Mucosa of descending colon (tissue), 3 donors: ENCODE measurements at regions not wholly inside any gene's neighbourhood (a gene's known extent, or its start where the extent isn't known, plus 50 kb on each side); places are given as distances from the start of the nearest gene placed in this dataset.

Experiments
- ATAC-seq: fragments of 200-7000 bp; cut with Tn5 transposase; one replicate; pipeline ENCODE4 v1.9.1; 2020; ENCODE audit warnings: mild to moderate bottlenecking, moderate library complexity
- DNase-seq, 3 donors: peaks; one replicate each; pipeline ENCODE4 v3.0.0-alpha.2; 2020
- H3K36me3 ChIP-seq: fragments of 200-600 bp; one replicate; pipeline ENCODE4 v1.8.0; 2021; ENCODE audit warnings: low read depth, mild to moderate bottlenecking
- H3K4me1 ChIP-seq: fragments of 200-600 bp; one replicate; pipeline ENCODE4 v1.8.0; 2021; ENCODE audit warnings: low read depth, mild to moderate bottlenecking
- H3K4me3 ChIP-seq: fragments of 200-600 bp; one replicate; pipeline ENCODE4 v1.8.0; 2021; ENCODE audit warnings: mild to moderate bottlenecking
- H3K9me3 ChIP-seq: fragments of 200-600 bp; one replicate; pipeline ENCODE4 v1.8.0; 2021; ENCODE audit warnings: mild to moderate bottlenecking
- intact Hi-C, 2 donors: fragments of 100-400 bp; cut with DNase I in 1 of 2; cut with micrococcal nuclease in 1 of 2; formaldehyde crosslinking; loops; one replicate each; pipeline versions ENCODE4 v1.11.0 to v1.11.1; 2022; cut with DNase I, micrococcal nuclease
- TF ChIP-seq, protein P1 (sequence below): fragments of 200-600 bp; IDR thresholded peaks from one replicate; pipeline ENCODE4 v1.8.0; 2022; ENCODE audit warnings: antibody characterized with exemption, mild to moderate bottlenecking
- donor health status: DM: no; HTN: no; CAD: no; lungs with moderate emphysema.
- donor health status: DM: no; HTN: no; CAD: no.
- donor health status: DM: no; HTN: yes; CAD: no.

DNA sequence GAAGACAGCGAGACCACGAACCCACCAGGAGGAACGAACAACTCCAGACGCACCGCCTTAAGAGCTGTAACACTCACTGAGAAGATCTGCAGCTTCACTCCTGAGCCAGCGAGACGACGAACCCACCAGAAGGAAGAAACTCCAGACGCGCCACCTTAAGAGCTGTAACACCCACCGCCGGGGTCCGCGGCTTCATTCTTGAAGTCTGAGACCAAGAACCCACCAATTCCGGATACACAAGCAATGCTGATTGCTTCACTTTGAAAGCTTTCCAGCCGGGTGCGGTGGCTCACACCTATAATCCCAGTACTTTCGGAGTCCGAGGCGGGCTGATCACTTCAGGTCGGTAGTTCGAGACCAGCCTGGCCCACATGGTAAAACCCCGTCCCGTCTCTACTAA lies 177.2 kb upstream of the MYO3A start:
- no peak overlapping the region for H3K4me3 ChIP-seq
- H3K9me3 ChIP-seq: no peaks in the 10 kb centered on the region
- no peaks in the 10 kb centered on the region for H3K36me3 ChIP-seq
- intact Hi-C loops: no loop called here
- DNase-seq (no peak), ATAC-seq (no peak)
- TF ChIP-seq, protein P1, sequence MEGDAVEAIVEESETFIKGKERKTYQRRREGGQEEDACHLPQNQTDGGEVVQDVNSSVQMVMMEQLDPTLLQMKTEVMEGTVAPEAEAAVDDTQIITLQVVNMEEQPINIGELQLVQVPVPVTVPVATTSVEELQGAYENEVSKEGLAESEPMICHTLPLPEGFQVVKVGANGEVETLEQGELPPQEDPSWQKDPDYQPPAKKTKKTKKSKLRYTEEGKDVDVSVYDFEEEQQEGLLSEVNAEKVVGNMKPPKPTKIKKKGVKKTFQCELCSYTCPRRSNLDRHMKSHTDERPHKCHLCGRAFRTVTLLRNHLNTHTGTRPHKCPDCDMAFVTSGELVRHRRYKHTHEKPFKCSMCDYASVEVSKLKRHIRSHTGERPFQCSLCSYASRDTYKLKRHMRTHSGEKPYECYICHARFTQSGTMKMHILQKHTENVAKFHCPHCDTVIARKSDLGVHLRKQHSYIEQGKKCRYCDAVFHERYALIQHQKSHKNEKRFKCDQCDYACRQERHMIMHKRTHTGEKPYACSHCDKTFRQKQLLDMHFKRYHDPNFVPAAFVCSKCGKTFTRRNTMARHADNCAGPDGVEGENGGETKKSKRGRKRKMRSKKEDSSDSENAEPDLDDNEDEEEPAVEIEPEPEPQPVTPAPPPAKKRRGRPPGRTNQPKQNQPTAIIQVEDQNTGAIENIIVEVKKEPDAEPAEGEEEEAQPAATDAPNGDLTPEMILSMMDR: no peak
- no peaks in the 10 kb centered on the region for H3K4me1 ChIP-seq

DNA sequence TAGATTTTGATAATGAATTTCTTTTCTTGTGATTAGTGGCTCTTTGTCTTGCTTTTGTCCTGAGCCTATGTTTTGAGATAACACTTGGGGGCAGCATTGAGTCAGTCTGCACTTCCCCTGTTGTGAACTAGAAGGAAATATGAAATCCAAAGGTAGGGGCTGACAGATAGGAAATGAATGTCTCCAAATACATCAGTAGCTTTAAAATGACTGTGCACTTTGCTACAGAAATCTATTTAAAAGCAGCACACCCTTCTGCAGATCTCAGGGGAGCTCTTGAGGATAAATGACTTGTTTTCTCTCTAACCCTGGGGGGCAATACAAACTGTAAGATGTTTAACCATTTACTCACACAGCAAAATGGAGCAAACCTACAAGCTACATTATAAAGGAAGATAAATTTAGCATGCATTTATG lies 176.0 kb upstream of the MYO3A start:
- no peak for ATAC-seq
- no peaks in the 10 kb centered on the region for H3K36me3 ChIP-seq
- no peaks in the 10 kb centered on the region for H3K9me3 ChIP-seq
- TF ChIP-seq, protein P1: no peak
- H3K4me1 ChIP-seq: no peaks in the 10 kb centered on the region
- intact Hi-C loops: no loop called here
- no peak overlapping the region for H3K4me3 ChIP-seq
- peak in 1 of 3 donors; percentile 6 for DNase-seq

DNA sequence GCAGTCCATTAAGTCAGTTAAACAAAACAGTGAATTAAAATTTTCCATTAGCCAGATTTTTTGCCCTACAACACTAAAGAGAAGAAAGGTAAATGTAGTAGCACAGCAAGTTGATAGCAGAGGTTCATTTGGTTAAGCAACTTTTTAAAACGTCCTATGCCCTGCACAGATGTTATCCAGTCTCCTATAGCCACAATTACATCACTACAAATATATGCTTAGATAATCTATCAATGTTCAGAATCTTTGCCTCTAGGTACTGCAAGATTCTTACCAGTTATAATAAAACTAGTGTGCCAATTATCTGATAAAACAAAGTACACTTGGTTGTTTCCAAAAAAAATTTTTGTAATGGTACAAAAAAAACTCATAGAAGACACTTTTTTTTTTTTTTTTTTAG lies 175.5 kb upstream of the MYO3A start:
- DNase-seq: no peak
- intact Hi-C loops: no loop called here
- Histone ChIP-seq H3K9me3 (no peaks in the 10 kb centered on the region), H3K4me1 (no peaks in the 10 kb centered on the region), H3K36me3 (no peaks in the 10 kb centered on the region), H3K4me3 (no peak overlapping the region)
- TF ChIP-seq, protein P1: no peak
- ATAC-seq: no peak

DNA sequence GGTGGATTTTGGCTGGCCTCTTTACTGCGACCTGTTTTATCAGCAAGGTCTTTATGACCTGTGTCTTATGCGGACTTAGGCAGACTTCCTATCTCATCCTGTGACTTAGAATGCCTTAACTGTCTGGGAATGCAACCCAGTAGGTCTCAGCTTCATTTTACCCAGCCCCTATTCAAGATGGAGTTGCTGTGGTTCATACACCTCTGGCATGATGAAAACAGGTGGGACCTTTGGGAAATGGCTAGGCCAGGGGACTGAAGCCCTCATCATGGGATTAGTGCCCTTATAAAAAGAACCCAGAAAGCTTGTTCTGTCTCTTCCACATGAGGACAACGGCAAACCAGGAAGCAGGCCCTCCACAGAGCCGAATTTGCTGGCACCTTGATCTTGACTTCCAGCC lies 172.1 kb upstream of the MYO3A start:
- Histone ChIP-seq H3K4me3 (no peak overlapping the region), H3K36me3 (no peaks in the 10 kb centered on the region), H3K4me1 (no peaks in the 10 kb centered on the region), H3K9me3 (no peaks in the 10 kb centered on the region)
- intact Hi-C loops: no loop called here
- ATAC-seq: no peak
- TF ChIP-seq, protein P1: no peak
- DNase-seq: no peak

DNA sequence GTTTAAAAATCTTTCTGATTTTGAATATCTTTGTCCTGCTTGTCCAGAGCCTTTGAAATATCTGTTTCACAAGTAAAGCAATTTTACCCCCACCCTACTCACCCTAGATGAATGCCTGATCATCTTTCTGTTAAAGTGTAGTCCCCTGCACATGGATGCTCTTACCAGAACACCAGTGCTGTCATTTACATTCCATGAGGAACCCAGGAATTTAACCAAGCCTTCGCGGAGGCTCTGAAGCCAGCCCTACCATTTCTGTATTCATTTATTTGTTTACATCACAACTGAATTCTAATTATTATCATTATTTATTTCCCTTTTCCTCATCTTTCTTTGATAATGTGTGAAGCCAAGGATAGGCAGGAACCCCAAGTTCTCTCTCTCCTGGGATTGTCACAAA lies 167.8 kb upstream of the MYO3A start:
- DNase-seq (no peak), ATAC-seq (no peak)
- intact Hi-C loops: no loop called here
- no peak overlapping the region for H3K4me3 ChIP-seq
- H3K4me1 ChIP-seq: no peaks in the 10 kb centered on the region
- TF ChIP-seq, protein P1: no peak
- H3K9me3 ChIP-seq: no peaks in the 10 kb centered on the region
- no peaks in the 10 kb centered on the region for H3K36me3 ChIP-seq

DNA sequence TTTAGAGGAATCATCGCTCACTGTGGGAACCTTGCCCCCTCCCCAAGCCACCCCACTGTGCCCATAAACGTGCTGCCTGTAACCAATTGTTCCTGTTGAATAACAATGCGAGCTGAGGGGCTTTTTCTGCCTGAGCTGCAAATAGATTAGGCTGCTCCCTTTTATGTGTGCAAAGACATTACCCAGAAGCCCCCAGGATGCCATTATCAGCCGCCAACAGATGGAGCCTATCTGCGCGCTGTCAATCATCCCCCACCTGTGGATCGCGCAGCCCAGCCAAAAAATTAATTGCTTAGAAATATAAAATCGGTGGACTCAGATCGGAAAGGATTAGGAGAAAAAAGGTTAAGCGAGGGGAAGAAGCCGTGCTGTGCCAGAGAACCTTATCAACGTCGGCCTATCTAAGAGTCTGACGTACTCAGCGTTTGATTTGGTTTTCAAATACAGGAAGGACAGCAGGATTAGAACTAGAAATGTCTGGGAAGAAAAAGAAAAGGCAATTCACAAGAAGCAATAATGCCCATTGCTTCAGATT lies 167.3 kb upstream of the MYO3A start:
- TF ChIP-seq, protein P1: no peak
- Histone ChIP-seq H3K4me1 (no peaks in the 10 kb centered on the region), H3K36me3 (no peaks in the 10 kb centered on the region), H3K9me3 (no peaks in the 10 kb centered on the region), H3K4me3 (no peak overlapping the region)
- intact Hi-C loops: no loop called here
- no peak for DNase-seq
- no peak for ATAC-seq
